Right lobe of liver (tissue), 6 donors: ENCODE measurements at regions not wholly inside any gene's neighbourhood (a gene's known extent, or its start where the extent isn't known, plus 50 kb on each side); places are given as distances from the start of the nearest gene placed in this dataset.

Source experiments
- ATAC-seq, 4 donors: fragments of 200-7000 bp; cut with Tn5 transposase; one replicate each; pipeline ENCODE4 v1.9.1; 2020; ENCODE audit warnings: mild to moderate bottlenecking in 4 of 4, moderate library complexity in 4 of 4
- DNase-seq, 3 donors: peaks; one replicate each; pipeline ENCODE4 v3.0.0-alpha.2; 2020
- H3K27ac ChIP-seq, 3 donors: fragments of 200-600 bp; one replicate each; pipeline ENCODE4 v1.8.0; 2022
- H3K27me3 ChIP-seq, 2 donors: fragments of 200-600 bp; one replicate each; pipeline ENCODE4 v1.8.0; 2022
- H3K36me3 ChIP-seq, 4 donors: fragments of 200-600 bp; sonication (generic) in 1 of 4; one replicate each; pipeline versions ENCODE4 v1.5.1 to v1.8.0; 2017 to 2022; ENCODE audit warnings: control low read depth in 1 of 4
- H3K4me1 ChIP-seq, 4 donors: fragments of 200-600 bp; sonication (generic) in 1 of 4; one replicate each; pipeline versions ENCODE4 v1.5.1 to v1.8.0; 2017 to 2022; ENCODE audit warnings: control low read depth in 1 of 4
- H3K4me3 ChIP-seq, 3 donors: fragments of 200-600 bp; one replicate each; pipeline ENCODE4 v1.8.0; 2022
- H3K9me3 ChIP-seq, 4 donors: fragments of 200-600 bp; sonication (generic) in 1 of 4; one replicate each; pipeline versions ENCODE4 v1.5.1 to v1.8.0; 2017 to 2022; ENCODE audit warnings: control low read depth in 1 of 4
- POLR2A ChIP-seq: fragments of 450-650 bp; IDR thresholded peaks from one replicate; pipeline ENCODE4 v1.6.1; 2017; ENCODE audit warnings: antibody characterized with exemption, mild to moderate bottlenecking
- WGBS: methylation state at CpG from one replicate; pipeline ENCODE4 v1.1.6; 2018; ENCODE audit warnings: low coverage, low lambda C conversion rate; ENCODE audit not compliant: insufficient coverage; ENCODE audit errors: missing lambda C conversion rate; 5-methylcytosine and 5-hydroxymethylcytosine counted together
- intact Hi-C, 2 donors: fragments of 100-400 bp; cut with DNase I; formaldehyde crosslinking; loops; one replicate each; pipeline versions ENCODE4 v1.11.2 to v1.14.1; 2022
- TF ChIP-seq, protein P1 (sequence below), 4 donors: fragments of 200-600 bp in 3 of 4; fragments of 450-650 bp in 1 of 4; IDR thresholded peaks; one replicate each; pipeline versions ENCODE4 v1.5.1 to v1.8.0; 2016 to 2022; ENCODE audit warnings: antibody characterized with exemption in 4 of 4, mild to moderate bottlenecking in 2 of 4
- donor health status: DM: no; HTN: yes; CAD: no.
- donor health status: DM: no; HTN: no; CAD: no.
- donor health status: DM: no; HTN: no; CAD: no.
- donor health status: DM: no; HTN: yes; CAD: no.
- donor health status: DM: no; HTN: yes; CAD: no.

- DNase-seq, result no peak
- TF ChIP-seq POLR2A, result no peak
- TF ChIP-seq, protein P1, sequence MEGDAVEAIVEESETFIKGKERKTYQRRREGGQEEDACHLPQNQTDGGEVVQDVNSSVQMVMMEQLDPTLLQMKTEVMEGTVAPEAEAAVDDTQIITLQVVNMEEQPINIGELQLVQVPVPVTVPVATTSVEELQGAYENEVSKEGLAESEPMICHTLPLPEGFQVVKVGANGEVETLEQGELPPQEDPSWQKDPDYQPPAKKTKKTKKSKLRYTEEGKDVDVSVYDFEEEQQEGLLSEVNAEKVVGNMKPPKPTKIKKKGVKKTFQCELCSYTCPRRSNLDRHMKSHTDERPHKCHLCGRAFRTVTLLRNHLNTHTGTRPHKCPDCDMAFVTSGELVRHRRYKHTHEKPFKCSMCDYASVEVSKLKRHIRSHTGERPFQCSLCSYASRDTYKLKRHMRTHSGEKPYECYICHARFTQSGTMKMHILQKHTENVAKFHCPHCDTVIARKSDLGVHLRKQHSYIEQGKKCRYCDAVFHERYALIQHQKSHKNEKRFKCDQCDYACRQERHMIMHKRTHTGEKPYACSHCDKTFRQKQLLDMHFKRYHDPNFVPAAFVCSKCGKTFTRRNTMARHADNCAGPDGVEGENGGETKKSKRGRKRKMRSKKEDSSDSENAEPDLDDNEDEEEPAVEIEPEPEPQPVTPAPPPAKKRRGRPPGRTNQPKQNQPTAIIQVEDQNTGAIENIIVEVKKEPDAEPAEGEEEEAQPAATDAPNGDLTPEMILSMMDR (IDR thresholded peaks at IDR 0.05), result no peak
- Histone ChIP-seq H3K27ac (no peak overlapping the region), H3K4me3 (no peak overlapping the region), H3K36me3 (no peaks in the 10 kb centered on the region), H3K27me3 (no peaks in the 10 kb centered on the region), H3K4me1 (no peaks in the 10 kb centered on the region), H3K9me3 (no peaks in the 10 kb centered on the region)
- WGBS, result 36% methylated on average over 1 of the region's 1 CpG
- ATAC-seq, result no peak
- intact Hi-C loops, result no loop called here
Measured at GRCh38 chr10:10318856-10319255, 698.8 kb upstream of the CELF2 start.

GRCh38 chr10:10320956-10321355 lies 696.7 kb upstream of the CELF2 start:
- WGBS, result 41% methylated on average over 3 of the region's 3 CpGs
- no peaks in the 10 kb centered on the region for H3K9me3 ChIP-seq

GRCh38 chr10:10326116-10326515 lies 691.6 kb upstream of the CELF2 start:
- Histone ChIP-seq H3K9me3 (no peaks in the 10 kb centered on the region), H3K27ac (no peak overlapping the region), H3K4me3 (no peak overlapping the region), H3K36me3 (no peaks in the 10 kb centered on the region), H3K4me1 (no peaks in the 10 kb centered on the region), H3K27me3 (no peaks in the 10 kb centered on the region)
- no peak for ATAC-seq
- no peak for DNase-seq
- 45% methylated on average over 4 of the region's 4 CpGs for WGBS
- TF ChIP-seq, protein P1 (IDR thresholded peaks at IDR 0.05), result no peak
- TF ChIP-seq POLR2A, result no peak
- intact Hi-C loops, result no loop called here

More at GRCh38 chr10:10320956-10321355, 696.7 kb upstream of the CELF2 start:
- DNase-seq, result no peak
- no peaks in the 10 kb centered on the region for H3K36me3 ChIP-seq
- no peaks in the 10 kb centered on the region for H3K27me3 ChIP-seq
- ATAC-seq, result no peak
- intact Hi-C loops, result no loop called here
- no peak overlapping the region for H3K27ac ChIP-seq
- H3K4me1 ChIP-seq, result no peaks in the 10 kb centered on the region
- TF ChIP-seq, protein P1 (IDR thresholded peaks at IDR 0.05), result no peak
- TF ChIP-seq POLR2A, result no peak
- H3K4me3 ChIP-seq, result no peak overlapping the region

DNA sequence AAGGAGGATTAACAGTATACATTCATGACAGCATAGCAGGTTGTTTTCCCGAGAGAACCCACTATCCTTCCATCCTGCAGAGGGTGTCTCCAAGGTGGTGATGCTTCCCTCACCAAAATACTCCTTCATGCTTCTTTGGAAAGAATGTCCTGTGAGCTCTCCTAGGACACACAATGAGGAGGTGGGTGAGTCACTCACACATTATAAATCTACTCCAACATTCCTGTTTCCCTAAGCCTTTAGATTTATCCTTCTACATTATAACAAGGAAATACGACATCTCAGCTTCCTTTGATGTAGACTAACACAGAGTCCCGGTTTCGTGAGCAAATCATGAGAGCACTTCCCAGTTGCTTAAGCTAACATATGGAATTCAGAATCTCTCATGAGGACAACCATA lies 689.7 kb upstream of the CELF2 start:
- no peak for DNase-seq
- intact Hi-C loops, result no loop called here

More for the DNA sequence above, 689.7 kb upstream of the CELF2 start:
- no peak overlapping the region for H3K27ac ChIP-seq
- H3K4me3 ChIP-seq, result no peak overlapping the region
- TF ChIP-seq POLR2A, result no peak
- TF ChIP-seq, protein P1 (IDR thresholded peaks at IDR 0.05), result no peak
- 39% methylated on average over 4 of the region's 4 CpGs for WGBS
- no peaks in the 10 kb centered on the region for H3K36me3 ChIP-seq
- no peaks in the 10 kb centered on the region for H3K4me1 ChIP-seq
- H3K27me3 ChIP-seq, result no peaks in the 10 kb centered on the region
- H3K9me3 ChIP-seq, result no peaks in the 10 kb centered on the region
- ATAC-seq, result no peak
